ENCODE measurements at regions not wholly inside any gene's neighbourhood (a gene's known extent, or its start where the extent isn't known, plus 50 kb on each side); places are given as distances from the start of the nearest gene placed in this dataset.

- no peak for TF ChIP-seq POLR2A (IDR thresholded peaks at IDR 0.05; ENCODE audit: low read depth, low read length)
- TF ChIP-seq POLR2AphosphoS5 (IDR thresholded peaks at IDR 0.05; ENCODE audit: low read depth, low read length): no peak
- TF ChIP-seq TAF1 (IDR thresholded peaks at IDR 0.05; ENCODE audit: borderline replicate concordance, low read depth, low read length): no peak
Measured at GRCh38 chr2:203813684-203814083, 53.9 kb upstream of the CTLA4 start.
